Rectal smooth muscle tissue (tissue), 1 donor: ENCODE measurements at regions not wholly inside any gene's neighbourhood (a gene's known extent, or its start where the extent isn't known, plus 50 kb on each side); places are given as distances from the start of the nearest gene placed in this dataset.

Source experiments
- H3K27ac ChIP-seq: one replicate; pipeline ENCODE4 v1.7.0; 2013; ENCODE audit warnings: low read depth, low read length, inconsistent platforms
- H3K27me3 ChIP-seq: one replicate; pipeline ENCODE4 v1.7.0; 2013; ENCODE audit warnings: low read length; ENCODE audit not compliant: control insufficient read depth, insufficient read depth
- H3K36me3 ChIP-seq: one replicate; pipeline ENCODE4 v1.7.0; 2013; ENCODE audit warnings: low read length; ENCODE audit not compliant: control insufficient read depth, insufficient read depth
- H3K4me1 ChIP-seq: one replicate; pipeline ENCODE4 v1.7.0; 2013; ENCODE audit warnings: low read length; ENCODE audit not compliant: control insufficient read depth, insufficient read depth
- H3K4me3 ChIP-seq: one replicate; pipeline ENCODE4 v1.7.0; 2013; ENCODE audit warnings: low read length
- H3K9ac ChIP-seq: one replicate; pipeline ENCODE4 v1.7.0; 2013; ENCODE audit warnings: low read length

DNA sequence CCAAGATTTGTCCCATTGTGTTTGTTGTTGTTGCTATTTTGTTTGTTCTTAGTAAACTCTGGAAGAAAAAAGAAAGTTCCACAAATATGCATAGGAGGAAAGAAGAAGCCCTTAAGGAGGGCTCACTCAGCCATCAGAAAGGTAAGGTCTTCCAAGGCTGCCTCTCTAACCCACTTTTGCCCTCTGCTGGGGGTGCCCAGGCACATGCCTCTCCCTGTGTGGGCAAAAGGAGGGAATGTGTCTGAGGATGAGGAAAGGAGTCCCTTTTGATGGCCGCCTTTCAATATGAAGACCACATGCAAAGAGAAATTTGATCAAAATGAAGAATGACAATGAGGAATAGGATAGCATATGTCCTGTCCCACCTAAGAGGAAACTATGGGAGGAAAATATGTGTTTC is 248.2 kb upstream of the POU3F2 start:
- Histone ChIP-seq H3K4me3 (no peak overlapping the region), H3K27me3 (no peaks in the 10 kb centered on the region), H3K4me1 (no peaks in the 10 kb centered on the region), H3K9ac (no peak overlapping the region), H3K36me3 (no peaks in the 10 kb centered on the region), H3K27ac (no peak overlapping the region)

DNA sequence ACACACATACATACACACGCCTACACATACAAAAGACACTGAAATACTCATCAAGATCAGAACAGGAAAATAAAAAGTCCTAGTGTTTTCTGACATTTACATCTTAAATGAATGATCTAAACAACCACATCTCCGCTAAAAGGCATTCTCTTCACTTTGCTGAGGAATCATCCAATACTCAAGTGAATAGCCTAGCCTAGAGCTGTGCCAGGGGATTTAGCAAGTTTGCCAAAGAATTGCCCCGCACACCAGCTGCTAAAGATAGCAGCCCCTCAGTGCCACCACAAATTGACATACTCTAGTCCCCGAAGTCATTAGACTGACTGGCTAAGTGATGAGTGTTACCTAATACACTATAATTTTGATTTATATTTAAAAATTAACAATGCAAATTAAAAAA is 246.8 kb upstream of the POU3F2 start:
- H3K27ac ChIP-seq = no peak overlapping the region
- H3K4me3 ChIP-seq = no peak overlapping the region
- no peaks in the 10 kb centered on the region for H3K27me3 ChIP-seq
- H3K9ac ChIP-seq = no peak overlapping the region
- H3K4me1 ChIP-seq = no peaks in the 10 kb centered on the region
- no peaks in the 10 kb centered on the region for H3K36me3 ChIP-seq

DNA sequence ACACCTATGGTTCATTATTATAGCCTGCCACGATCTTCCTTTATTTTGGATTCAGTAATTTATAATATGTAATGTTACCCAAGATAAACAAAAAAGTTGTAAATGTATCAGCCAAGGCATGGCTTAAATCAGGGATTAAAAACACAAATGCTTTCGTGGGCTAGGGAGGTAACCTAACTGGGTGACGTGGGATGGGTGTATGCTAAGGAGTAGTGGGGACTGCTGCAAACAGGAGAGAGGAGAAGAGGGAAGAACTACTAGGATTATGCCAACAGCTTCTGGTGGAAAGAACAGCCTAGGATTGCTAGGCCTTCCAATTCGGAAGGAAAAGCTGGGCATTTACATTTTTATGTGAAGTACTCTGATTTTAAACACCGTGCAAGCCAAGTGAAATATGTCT is 244.8 kb upstream of the POU3F2 start:
- Histone ChIP-seq H3K27me3 (no peaks in the 10 kb centered on the region), H3K27ac (no peak overlapping the region), H3K9ac (no peak overlapping the region), H3K4me1 (no peaks in the 10 kb centered on the region), H3K36me3 (no peaks in the 10 kb centered on the region), H3K4me3 (no peak overlapping the region)

- Histone ChIP-seq H3K4me3 (no peak overlapping the region), H3K36me3 (no peaks in the 10 kb centered on the region), H3K27me3 (no peaks in the 10 kb centered on the region)
Observed at GRCh38 chr6:98590136-98590681, 244.2 kb upstream of the POU3F2 start.

GRCh38 chr6:98590997-98591396 is 243.4 kb upstream of the POU3F2 start:
- Histone ChIP-seq H3K27me3 (no peaks in the 10 kb centered on the region), H3K4me3 (no peak overlapping the region), H3K36me3 (no peaks in the 10 kb centered on the region), H3K4me1 (no peaks in the 10 kb centered on the region), H3K27ac (no peak overlapping the region), H3K9ac (no peak overlapping the region)

More at GRCh38 chr6:98590136-98590681, 244.2 kb upstream of the POU3F2 start:
- H3K27ac ChIP-seq = no peak overlapping the region
- H3K9ac ChIP-seq = no peak overlapping the region
- H3K4me1 ChIP-seq = no peaks in the 10 kb centered on the region

- no peak overlapping the region for H3K4me3 ChIP-seq
- H3K27ac ChIP-seq = no peak overlapping the region
- no peaks in the 10 kb centered on the region for H3K36me3 ChIP-seq
- H3K27me3 ChIP-seq = no peaks in the 10 kb centered on the region
- H3K4me1 ChIP-seq = no peaks in the 10 kb centered on the region
- H3K9ac ChIP-seq = no peak overlapping the region
Observed at GRCh38 chr6:98593676-98594075, 240.7 kb upstream of the POU3F2 start.

DNA sequence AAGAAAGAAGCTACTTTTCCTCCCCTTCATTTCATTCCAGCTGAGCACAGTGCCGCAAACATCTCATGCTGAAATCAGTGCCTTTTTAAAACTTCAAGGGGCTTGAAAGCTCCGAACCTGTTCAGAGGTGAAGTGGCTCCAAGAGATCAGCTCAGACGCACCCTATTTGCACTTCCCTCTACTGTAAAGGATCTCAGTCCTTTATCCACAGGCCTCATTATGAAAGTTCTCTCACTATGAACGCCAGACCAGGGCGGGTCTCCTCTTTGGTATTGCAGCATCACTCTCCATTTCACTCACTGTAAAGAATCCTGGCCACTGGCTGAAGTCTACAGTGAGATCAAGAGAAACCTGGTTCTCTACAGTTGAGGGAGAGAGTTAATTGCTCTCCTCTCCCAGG is 232.7 kb upstream of the POU3F2 start:
- H3K36me3 ChIP-seq = no peaks in the 10 kb centered on the region
- no peak overlapping the region for H3K4me3 ChIP-seq
- H3K27ac ChIP-seq = no peak overlapping the region
- H3K4me1 ChIP-seq = no peaks in the 10 kb centered on the region
- H3K27me3 ChIP-seq = no peaks in the 10 kb centered on the region
- H3K9ac ChIP-seq = no peak overlapping the region

DNA sequence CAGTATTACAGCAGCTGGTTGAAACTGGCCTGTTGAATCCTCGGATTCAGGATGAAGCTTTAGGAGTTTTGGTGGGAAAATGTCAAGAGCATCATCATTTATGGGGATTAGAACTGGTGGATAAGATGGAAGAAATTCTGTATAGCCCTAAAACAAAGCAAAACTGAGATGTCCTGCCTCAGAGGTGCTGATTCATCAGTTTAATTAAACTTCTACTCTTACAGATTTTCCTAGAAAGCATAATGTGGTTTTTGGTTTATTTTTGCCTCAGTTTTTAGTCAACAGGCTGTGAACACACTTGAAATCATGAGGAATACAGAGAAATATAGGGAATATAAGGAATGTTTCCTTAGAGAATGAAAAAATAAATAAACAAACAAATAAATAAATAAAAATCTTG is 228.7 kb upstream of the POU3F2 start:
- H3K27ac ChIP-seq = no peak overlapping the region
- H3K4me1 ChIP-seq = no peaks in the 10 kb centered on the region
- no peak overlapping the region for H3K4me3 ChIP-seq
- no peaks in the 10 kb centered on the region for H3K27me3 ChIP-seq
- H3K36me3 ChIP-seq = no peaks in the 10 kb centered on the region
- H3K9ac ChIP-seq = no peak overlapping the region

DNA sequence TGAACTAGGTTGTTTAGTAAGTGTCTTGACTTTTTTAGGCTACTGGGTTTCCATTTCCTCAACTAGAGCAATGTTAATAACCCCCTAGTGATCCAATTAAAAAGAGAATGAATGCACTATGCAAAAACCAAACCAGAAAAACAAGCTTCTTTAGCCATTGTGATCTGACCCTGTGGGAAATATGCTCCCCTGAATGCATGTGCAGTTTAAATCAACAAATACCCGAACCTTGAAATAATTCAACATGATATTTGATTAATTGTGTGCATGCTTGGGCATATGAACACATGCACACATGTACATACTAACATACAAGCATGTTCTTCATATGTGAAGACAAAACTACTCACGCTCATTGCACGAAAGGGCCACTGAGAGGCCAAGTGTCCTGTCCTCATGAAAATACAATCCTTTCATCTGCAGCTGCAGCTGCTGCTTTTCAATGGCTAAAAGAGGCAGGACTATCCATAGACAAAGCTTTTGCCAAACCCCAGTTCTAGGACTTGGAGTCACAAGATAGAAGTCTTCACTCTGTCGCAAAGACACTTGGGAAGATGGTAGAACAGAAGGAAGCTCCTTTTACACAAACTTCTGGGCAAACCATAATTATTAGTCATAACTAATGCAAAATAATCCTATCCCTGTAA is 207.1 kb upstream of the POU3F2 start:
- Histone ChIP-seq H3K36me3 (no peaks in the 10 kb centered on the region), H3K9ac (no peak overlapping the region), H3K27me3 (no peaks in the 10 kb centered on the region), H3K4me1 (no peaks in the 10 kb centered on the region), H3K4me3 (no peak overlapping the region), H3K27ac (no peak overlapping the region)

GRCh38 chr6:98633886-98634285 is 200.5 kb upstream of the POU3F2 start:
- Histone ChIP-seq H3K27me3 (no peaks in the 10 kb centered on the region), H3K9ac (no peak overlapping the region), H3K4me3 (no peak overlapping the region), H3K27ac (no peak overlapping the region), H3K4me1 (no peaks in the 10 kb centered on the region), H3K36me3 (no peaks in the 10 kb centered on the region)

DNA sequence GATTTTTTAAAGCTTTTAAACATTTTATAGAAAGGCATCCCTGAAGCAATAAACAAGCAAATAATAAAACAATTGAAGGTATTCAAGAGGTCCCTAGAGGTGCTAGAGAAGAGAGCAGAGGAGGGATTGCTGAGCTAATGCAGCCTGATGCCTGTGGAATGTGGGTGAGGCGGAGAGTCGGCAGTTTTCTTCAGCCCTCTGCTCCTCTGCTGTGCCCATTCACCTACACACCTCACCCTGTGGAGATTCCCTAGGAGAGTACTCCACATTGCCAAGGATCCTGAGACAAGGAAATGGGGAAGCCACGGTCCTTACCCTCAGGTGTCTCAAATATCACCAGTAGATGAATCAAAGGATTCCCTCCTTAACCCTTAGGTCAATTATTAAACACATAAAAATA is 199.8 kb upstream of the POU3F2 start:
- H3K36me3 ChIP-seq = no peaks in the 10 kb centered on the region
- H3K4me1 ChIP-seq = no peaks in the 10 kb centered on the region
- no peak overlapping the region for H3K9ac ChIP-seq
- H3K27me3 ChIP-seq = no peaks in the 10 kb centered on the region
- H3K4me3 ChIP-seq = no peak overlapping the region
- no peak overlapping the region for H3K27ac ChIP-seq

DNA sequence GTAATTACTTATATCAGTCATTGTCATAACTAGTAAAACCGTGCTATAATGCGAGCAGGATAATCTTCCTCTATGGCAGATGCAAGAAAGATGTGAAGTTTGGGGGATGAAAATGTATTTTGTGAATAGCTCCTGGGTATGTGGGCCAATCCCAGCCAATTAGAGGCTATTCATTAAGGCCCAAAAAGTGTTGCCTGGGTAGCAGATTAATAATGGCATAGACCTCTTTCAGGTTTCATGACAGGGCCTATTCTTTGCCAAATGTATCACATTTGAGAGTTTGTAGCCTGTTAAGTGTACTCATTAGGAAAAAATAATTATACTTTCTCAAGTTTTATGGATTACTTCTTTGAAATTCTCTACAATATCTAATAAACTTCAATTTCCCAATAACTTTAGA is 199.2 kb upstream of the POU3F2 start:
- H3K27ac ChIP-seq = no peak overlapping the region
- H3K4me3 ChIP-seq = no peak overlapping the region
- no peaks in the 10 kb centered on the region for H3K4me1 ChIP-seq
- no peaks in the 10 kb centered on the region for H3K27me3 ChIP-seq
- H3K9ac ChIP-seq = no peak overlapping the region
- no peaks in the 10 kb centered on the region for H3K36me3 ChIP-seq

DNA sequence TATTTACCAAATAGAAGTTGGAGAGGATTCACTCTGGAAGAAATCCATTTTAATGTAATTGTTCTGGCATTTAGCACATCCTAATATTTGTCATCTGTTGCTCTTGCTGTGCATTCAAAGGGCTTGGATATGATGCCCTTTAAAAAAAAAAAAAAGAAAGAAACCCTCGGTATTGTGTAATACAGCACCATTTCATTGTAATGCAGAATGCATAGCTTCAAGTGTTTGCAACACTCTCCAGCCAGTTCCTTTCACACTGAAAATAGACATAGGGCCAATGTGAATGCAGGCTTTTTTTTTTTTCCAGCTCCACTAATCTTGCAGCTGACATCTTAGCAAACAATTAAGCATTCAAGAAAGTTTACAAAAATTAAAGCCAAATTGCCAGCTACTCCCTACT is 197.4 kb upstream of the POU3F2 start:
- Histone ChIP-seq H3K9ac (no peak overlapping the region), H3K36me3 (no peaks in the 10 kb centered on the region), H3K4me3 (no peak overlapping the region), H3K4me1 (no peaks in the 10 kb centered on the region), H3K27ac (no peak overlapping the region), H3K27me3 (no peaks in the 10 kb centered on the region)
